ENCODE measurements at regions not wholly inside any gene's neighbourhood (a gene's known extent, or its start where the extent isn't known, plus 50 kb on each side); places are given as distances from the start of the nearest gene placed in this dataset.
"Not testable (repeated sequence)": the region's sequence is repeated elsewhere in the genome, so short reads cannot be mapped to it uniquely, and the experiment has no call there.

DNA sequence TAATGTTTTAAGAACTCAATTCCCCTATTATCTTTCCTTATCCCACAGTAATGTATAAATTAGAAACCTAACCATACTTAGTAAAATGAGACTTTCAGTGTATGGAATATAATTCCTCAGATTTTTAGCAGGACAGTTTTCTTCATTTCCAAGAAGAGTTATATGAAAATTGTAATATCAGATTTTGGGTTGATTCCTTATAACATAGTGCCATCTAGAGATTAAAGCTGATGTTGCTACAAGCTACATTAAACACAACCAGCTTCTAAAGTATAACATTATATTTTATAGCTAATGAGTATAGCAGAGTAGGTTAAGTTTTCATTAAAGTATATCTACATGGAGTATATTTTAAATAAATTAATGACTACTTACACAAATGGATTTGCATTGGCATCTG is 99.7 kb upstream of the MIR17HG start:
- no peak for DNase-seq (ENCODE audit: low read depth)
- TF ChIP-seq, protein P1, sequence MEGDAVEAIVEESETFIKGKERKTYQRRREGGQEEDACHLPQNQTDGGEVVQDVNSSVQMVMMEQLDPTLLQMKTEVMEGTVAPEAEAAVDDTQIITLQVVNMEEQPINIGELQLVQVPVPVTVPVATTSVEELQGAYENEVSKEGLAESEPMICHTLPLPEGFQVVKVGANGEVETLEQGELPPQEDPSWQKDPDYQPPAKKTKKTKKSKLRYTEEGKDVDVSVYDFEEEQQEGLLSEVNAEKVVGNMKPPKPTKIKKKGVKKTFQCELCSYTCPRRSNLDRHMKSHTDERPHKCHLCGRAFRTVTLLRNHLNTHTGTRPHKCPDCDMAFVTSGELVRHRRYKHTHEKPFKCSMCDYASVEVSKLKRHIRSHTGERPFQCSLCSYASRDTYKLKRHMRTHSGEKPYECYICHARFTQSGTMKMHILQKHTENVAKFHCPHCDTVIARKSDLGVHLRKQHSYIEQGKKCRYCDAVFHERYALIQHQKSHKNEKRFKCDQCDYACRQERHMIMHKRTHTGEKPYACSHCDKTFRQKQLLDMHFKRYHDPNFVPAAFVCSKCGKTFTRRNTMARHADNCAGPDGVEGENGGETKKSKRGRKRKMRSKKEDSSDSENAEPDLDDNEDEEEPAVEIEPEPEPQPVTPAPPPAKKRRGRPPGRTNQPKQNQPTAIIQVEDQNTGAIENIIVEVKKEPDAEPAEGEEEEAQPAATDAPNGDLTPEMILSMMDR (conservative IDR thresholded peaks at IDR 0.05; ENCODE audit: low read depth, low read length), result peak; percentile 55
- H3K4me3 ChIP-seq (ENCODE audit: low read depth, low read length), result no peak overlapping the region

DNA sequence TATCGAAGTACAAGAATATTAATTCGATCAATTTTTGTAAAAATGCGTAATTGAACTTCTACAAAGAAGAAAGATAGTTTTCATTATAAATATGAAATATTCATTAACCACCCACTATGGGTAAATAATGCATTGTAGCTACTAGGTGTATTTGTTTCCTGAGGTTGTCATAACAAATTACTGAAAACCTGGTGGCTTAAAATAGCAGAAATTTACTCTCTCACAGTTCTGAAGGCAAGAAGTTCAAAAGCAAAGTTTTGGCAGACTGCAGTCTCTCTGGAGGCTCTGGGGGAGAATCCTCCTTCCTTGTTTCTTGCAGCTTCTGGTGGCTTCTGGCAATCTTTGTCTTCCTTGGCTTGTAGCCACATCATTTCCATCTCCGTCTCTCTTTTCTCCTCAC is 99.2 kb upstream of the MIR17HG start:
- DNase-seq (ENCODE audit: low read depth), result no peak
- H3K4me3 ChIP-seq (ENCODE audit: low read depth, low read length), result no peak overlapping the region
- TF ChIP-seq, protein P1 (conservative IDR thresholded peaks at IDR 0.05; ENCODE audit: low read depth, low read length), result no peak

DNA sequence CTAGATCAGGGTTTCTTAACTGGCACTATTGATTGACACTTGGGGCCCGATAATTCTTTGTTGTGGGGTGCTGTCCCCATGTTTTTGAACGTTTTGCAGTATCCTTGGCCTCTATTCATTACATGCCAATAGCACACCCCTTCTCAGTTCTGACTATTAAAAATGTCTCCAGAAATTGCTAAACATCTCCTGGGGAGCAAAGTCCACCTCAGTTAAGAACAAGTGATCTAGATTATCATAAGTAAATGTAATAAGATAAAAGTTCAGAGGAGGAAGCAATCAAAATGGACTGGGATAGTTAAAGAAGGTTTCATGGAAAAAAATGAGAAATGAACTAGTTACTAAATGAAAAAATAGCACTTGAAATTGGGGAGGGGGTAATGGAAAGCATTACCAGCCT is 98.1 kb upstream of the MIR17HG start:
- DNase-seq (ENCODE audit: low read depth), result no peak
- H3K4me3 ChIP-seq (ENCODE audit: low read depth, low read length), result no peak overlapping the region
- TF ChIP-seq, protein P1 (conservative IDR thresholded peaks at IDR 0.05; ENCODE audit: low read depth, low read length), result no peak

DNA sequence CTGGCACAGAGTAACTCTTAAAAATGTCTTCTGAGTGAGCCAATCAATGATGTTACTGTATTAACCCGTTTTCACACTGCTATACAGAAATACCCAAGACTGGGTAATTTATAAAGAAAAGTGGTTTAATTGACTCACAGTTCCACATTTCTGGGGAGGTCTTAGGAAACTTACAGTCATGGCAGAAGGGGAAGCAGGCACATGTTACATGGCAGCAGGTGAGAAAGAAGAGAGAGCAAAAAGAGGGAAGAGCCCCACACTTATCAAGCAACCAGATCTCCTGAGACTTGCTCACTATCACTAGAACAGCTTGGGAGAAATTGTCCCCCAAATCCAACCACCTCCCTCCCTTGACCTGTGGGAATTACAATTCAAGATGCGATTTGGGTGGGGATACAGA is 97.6 kb upstream of the MIR17HG start:
- DNase-seq (ENCODE audit: low read depth), result no peak
- TF ChIP-seq, protein P1 (conservative IDR thresholded peaks at IDR 0.05; ENCODE audit: low read depth, low read length), result no peak
- no peak overlapping the region for H3K4me3 ChIP-seq (ENCODE audit: low read depth, low read length)

DNA sequence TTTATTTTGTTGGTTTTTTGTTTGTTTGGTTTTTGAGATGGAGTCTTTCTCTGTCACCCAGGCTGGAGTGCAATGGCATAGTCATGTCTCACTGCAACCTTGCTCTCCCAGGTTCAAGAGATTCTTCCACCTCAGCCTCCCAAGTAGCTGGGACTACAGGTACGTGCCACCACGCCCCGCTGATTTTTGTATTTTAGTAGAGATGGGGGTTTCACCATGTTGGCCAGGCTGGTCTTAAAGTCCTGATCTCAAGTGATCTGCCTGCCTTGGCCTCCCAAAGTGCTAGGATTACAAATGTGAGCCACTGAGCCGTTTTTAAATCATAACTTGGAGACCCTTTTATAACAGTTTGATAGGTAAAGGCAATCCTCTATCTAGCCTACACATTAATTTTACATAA is 95.9 kb upstream of the MIR17HG start:
- H3K4me3 ChIP-seq (ENCODE audit: low read depth, low read length); DNase-seq (ENCODE audit: low read depth): not testable (repeated sequence)

DNA sequence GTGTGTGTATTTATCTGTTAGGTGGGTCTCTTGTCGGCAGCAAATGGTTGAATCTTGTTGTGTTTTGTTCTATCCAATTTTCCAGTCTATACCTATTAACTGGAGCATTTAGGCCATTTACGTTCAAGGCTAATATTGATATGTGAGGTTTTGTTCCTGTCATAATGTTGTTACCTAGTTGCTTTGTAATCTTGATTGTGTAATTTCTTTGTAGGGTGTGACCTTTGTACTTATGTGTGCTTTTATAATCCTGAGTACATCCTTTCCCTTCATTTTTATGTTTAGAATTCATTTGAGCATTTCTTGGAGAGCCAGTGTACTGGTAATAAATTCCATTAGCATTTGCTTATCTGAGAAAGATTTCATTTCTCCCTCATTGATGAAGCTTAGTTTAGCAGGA is 83.0 kb upstream of the MIR17HG start:
- no peak for DNase-seq (ENCODE audit: low read depth)
- H3K4me3 ChIP-seq (ENCODE audit: low read depth, low read length), result no peak overlapping the region
- TF ChIP-seq, protein P1 (conservative IDR thresholded peaks at IDR 0.05; ENCODE audit: low read depth, low read length), result no peak

DNA sequence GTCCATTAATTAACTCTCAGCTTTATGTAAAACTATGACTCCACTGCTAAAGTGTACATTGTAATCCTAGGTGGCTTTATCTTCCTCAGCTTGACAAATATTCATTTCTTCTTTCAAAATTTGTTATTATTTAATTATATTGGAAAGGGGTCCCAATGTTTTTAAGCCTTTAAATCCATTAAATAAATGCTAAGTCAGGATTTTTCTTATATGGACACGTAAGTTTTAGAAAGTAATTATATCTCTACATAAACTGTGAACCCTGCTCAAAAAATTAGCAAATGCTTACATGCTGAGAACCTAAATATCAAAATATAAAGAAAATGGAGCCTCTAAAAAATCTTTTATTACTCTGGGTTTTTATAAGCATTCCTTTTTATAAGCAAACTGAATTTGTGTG is 78.2 kb upstream of the MIR17HG start:
- H3K4me3 ChIP-seq (ENCODE audit: low read depth, low read length), result no peak overlapping the region
- no peak for DNase-seq (ENCODE audit: low read depth)
- TF ChIP-seq, protein P1 (conservative IDR thresholded peaks at IDR 0.05; ENCODE audit: low read depth, low read length), result no peak

DNA sequence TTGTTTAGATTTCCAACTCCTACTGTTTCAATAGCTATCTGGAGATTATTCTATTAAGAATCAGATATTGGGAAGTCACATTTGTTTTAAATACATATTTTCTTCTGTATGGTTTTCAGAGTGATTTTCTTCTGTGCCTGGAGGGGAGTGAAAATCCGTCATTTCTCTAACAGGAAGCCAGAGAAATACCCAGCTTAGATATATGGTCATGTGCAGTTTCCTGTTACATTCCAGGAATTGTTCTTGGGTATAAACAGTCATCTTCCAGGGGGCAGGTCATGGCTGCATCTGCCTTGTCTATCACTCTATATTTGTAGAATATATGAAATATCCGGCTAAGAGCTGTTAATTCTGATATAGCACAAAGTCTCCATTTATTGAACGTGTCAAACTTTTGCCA is 77.5 kb upstream of the MIR17HG start:
- TF ChIP-seq, protein P1 (conservative IDR thresholded peaks at IDR 0.05; ENCODE audit: low read depth, low read length), result no peak
- DNase-seq (ENCODE audit: low read depth), result no peak

More for the DNA sequence above, 77.5 kb upstream of the MIR17HG start:
- H3K4me3 ChIP-seq (ENCODE audit: low read depth, low read length), result no peak overlapping the region

All from epithelial cell of proximal tubule (primary cell).